ENCODE measurements at regions not wholly inside any gene's neighbourhood (a gene's known extent, or its start where the extent isn't known, plus 50 kb on each side); places are given as distances from the start of the nearest gene placed in this dataset.

DNA sequence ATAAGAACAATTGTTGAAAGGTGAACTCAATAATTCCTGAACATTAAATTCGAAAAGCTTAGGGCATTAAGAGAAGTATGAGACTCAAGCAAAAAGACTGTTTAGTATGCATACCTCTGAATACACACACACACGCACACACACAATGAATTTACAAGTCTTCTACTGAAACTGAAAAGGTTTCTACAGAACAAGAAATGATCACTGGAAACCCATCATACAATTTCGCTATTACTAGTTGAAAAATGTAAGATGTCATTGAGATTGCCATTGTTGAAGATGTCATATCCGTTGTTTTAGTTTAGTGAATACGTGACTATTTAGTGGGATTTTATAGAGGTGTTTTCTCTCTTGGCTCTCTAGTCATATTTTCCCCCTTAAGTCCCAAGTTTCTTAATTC is 106.8 kb downstream of the FOXB1 start:
- Histone ChIP-seq H3K9me3 (no peaks in the 10 kb centered on the region), H3K27ac (no peak overlapping the region), H3K4me3 (no peak overlapping the region), H3K27me3 (replicated peaks; ENCODE audit: insufficient read depth) (no peaks in the 10 kb centered on the region), H3K4me1 (ENCODE audit: control insufficient read depth in 1 of 2, low read depth in 2 of 2) (no peaks in the 10 kb centered on the region), H3K36me3 (no peaks in the 10 kb centered on the region)
- DNase-seq (ENCODE audit: low spot score) (no peak), ATAC-seq (ENCODE audit: insufficient number of reproducible peaks, low FRiP score, low read depth) (no peak)
- TF ChIP-seq, protein P1, sequence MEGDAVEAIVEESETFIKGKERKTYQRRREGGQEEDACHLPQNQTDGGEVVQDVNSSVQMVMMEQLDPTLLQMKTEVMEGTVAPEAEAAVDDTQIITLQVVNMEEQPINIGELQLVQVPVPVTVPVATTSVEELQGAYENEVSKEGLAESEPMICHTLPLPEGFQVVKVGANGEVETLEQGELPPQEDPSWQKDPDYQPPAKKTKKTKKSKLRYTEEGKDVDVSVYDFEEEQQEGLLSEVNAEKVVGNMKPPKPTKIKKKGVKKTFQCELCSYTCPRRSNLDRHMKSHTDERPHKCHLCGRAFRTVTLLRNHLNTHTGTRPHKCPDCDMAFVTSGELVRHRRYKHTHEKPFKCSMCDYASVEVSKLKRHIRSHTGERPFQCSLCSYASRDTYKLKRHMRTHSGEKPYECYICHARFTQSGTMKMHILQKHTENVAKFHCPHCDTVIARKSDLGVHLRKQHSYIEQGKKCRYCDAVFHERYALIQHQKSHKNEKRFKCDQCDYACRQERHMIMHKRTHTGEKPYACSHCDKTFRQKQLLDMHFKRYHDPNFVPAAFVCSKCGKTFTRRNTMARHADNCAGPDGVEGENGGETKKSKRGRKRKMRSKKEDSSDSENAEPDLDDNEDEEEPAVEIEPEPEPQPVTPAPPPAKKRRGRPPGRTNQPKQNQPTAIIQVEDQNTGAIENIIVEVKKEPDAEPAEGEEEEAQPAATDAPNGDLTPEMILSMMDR (IDR thresholded peaks at IDR 0.05) = no peak

DNA sequence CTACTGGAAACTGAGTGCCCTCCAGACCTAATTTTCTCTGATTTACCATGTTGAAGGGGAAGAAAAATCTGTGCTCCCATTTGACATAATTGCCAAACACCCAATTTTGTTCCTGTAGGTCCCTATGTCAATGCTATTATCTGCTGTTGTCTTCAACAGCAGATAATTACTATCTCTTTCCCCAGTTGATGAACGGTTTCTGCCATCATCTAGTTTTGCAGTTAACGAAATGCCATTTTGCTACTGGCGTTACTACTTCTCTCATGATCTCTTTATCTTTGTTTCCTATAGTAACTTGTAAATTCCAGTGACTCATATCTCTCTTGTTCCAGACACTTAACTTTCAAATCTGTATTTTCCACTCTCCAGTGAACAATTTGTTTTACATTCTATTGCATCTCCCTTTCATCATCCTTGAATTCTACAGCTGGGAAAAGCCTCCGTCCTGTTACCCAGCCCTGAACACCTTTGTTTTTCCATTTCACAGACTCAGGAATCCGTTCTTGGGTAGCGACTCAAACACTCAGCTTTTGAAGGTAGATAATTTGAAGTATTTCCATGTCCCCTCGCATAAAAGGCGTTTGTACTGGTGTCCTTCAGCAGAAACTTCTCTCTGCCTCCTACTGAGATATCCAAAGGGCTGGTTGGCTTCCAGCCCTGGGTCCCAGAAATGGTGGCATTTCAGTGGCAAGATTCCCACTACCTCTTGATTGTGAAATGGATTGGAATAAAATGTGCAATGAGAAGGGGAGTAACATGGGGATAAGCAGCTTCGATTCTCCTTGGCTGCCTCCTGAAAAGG is 111.7 kb downstream of the FOXB1 start:
- ATAC-seq (ENCODE audit: insufficient number of reproducible peaks, low FRiP score, low read depth) = no peak
- no peaks in the 10 kb centered on the region for H3K9me3 ChIP-seq
- H3K36me3 ChIP-seq = no peaks in the 10 kb centered on the region
- no peaks in the 10 kb centered on the region for H3K27me3 ChIP-seq (replicated peaks; ENCODE audit: insufficient read depth)
- no peak for DNase-seq (ENCODE audit: low spot score)
- TF ChIP-seq, protein P1 (IDR thresholded peaks at IDR 0.05) = no peak
- H3K4me1 ChIP-seq (ENCODE audit: control insufficient read depth in 1 of 2, low read depth in 2 of 2) = no peaks in the 10 kb centered on the region
- no peak overlapping the region for H3K4me3 ChIP-seq
- no peak overlapping the region for H3K27ac ChIP-seq

DNA sequence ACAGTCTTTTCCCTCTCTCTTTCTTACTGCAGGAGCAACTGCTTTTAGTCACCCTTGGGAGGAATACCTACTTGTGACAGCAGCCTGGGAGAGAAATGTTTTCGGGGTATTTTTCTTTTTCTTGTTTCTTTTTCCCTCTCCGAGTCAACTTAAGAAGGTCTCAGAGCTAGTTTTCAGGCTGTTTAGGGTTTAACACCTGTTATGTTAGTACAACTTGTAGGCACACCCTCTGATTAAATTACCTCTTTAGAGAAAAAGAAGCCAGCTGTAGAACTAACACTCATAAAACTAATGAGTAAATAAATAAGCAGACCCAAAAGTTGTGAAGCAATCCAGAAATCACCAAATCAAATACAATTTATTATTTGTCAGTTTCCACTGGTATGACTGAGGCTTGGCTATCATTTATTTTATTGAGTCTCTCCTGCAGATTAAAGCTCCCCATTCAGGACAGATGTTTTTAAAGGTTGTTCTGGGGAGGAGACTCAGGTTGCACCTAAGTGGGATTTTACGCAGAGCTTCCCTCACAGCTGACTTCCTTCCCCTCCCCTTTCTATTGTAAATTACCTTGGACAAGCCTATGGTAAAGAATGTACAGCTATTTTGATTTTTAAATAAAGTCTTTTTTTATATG is 112.5 kb downstream of the FOXB1 start:
- Histone ChIP-seq H3K36me3 (no peaks in the 10 kb centered on the region), H3K9me3 (no peaks in the 10 kb centered on the region), H3K4me3 (no peak overlapping the region), H3K27me3 (replicated peaks; ENCODE audit: insufficient read depth) (no peaks in the 10 kb centered on the region), H3K4me1 (ENCODE audit: control insufficient read depth in 1 of 2, low read depth in 2 of 2) (no peaks in the 10 kb centered on the region), H3K27ac (no peak overlapping the region)
- no peak for DNase-seq (ENCODE audit: low spot score)
- TF ChIP-seq, protein P1 (IDR thresholded peaks at IDR 0.05) = no peak
- no peak for ATAC-seq (ENCODE audit: insufficient number of reproducible peaks, low FRiP score, low read depth)

DNA sequence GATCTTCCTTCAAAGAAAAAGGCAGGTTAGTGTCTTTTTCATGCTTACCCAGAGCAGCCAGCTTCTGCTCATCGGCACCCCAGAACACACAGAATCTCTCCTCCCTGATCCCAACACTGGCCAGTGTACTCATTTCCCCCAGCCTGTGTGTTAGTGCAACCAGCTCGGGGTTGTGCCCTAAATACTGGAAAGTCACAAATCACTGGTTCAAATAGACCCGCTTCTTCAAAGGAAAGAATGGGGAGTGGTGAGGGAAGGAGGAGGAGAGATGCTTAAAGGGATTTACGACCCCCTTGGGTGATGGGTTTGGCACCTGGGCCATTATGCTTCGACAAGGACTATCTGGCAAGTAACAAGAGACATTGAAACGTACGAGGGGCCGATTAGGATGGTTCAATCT is 114.0 kb downstream of the FOXB1 start:
- Histone ChIP-seq H3K27me3 (replicated peaks; ENCODE audit: insufficient read depth) (no peaks in the 10 kb centered on the region), H3K36me3 (no peaks in the 10 kb centered on the region), H3K9me3 (no peaks in the 10 kb centered on the region), H3K27ac (no peak overlapping the region), H3K4me3 (no peak overlapping the region), H3K4me1 (ENCODE audit: control insufficient read depth in 1 of 2, low read depth in 2 of 2) (no peaks in the 10 kb centered on the region)
- TF ChIP-seq, protein P1 (IDR thresholded peaks at IDR 0.05) = no peak
- DNase-seq (ENCODE audit: low spot score) (no peak), ATAC-seq (ENCODE audit: insufficient number of reproducible peaks, low FRiP score, low read depth) (no peak)

DNA sequence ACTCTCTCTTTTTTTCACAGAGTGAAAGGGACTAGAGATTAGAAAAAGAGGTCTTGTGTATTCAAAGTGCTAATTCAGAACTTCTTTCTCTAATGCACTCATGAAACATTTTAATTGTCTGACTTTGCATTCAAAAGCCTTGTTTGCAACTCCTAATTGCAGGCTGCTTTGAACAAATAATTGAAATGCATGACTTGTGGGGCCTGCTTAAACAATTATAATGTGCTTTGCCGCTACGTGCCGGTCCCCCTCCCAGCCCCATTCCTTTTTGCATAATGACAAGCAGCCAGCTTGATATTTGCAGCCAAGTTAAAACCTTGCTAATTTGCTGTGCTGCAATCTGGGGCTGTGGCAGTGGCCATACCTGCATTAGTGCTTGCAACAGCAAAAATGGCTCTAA is 114.5 kb downstream of the FOXB1 start:
- H3K27me3 ChIP-seq (replicated peaks; ENCODE audit: insufficient read depth) = no peaks in the 10 kb centered on the region
- H3K4me3 ChIP-seq = no peak overlapping the region
- TF ChIP-seq, protein P1 (IDR thresholded peaks at IDR 0.05) = no peak
- ATAC-seq (ENCODE audit: insufficient number of reproducible peaks, low FRiP score, low read depth) (no peak), DNase-seq (ENCODE audit: low spot score) (no peak)
- H3K4me1 ChIP-seq (ENCODE audit: control insufficient read depth in 1 of 2, low read depth in 2 of 2) = no peaks in the 10 kb centered on the region
- no peaks in the 10 kb centered on the region for H3K9me3 ChIP-seq
- H3K36me3 ChIP-seq = no peaks in the 10 kb centered on the region
- H3K27ac ChIP-seq = no peak overlapping the region
